IMR-90 (cell line): ENCODE measurements at regions not wholly inside any gene's neighbourhood (a gene's known extent, or its start where the extent isn't known, plus 50 kb on each side); places are given as distances from the start of the nearest gene placed in this dataset.

Experiments used
- ATAC-seq: fragments of 200-7000 bp; cut with Tn5 transposase; 2 replicates; pipeline ENCODE4 v1.9.1; 2020; ENCODE audit warnings: low read depth, mild to moderate bottlenecking, moderate library complexity
- BruUV-seq: library from RNA; stranded (reverse); fragments of 400-500 nt; replicated peaks from 2 replicates; lab custom pipeline; 2021; lab: Mats Ljungman, UMichigan
- CTCF ChIA-PET: fragments of 300-600 bp; formaldehyde crosslinking; extraction: SDS; loops from one replicate; lab custom pipeline; 2021; ENCODE audit warnings: antibody characterized with exemption; lab: Yijun Ruan, JAX
- POLR2A ChIA-PET: fragments of 300-600 bp; sonication (Branson Sonifier 250); formaldehyde crosslinking; loops from one replicate; lab custom pipeline; 2022; ENCODE audit warnings: antibody characterized with exemption; ENCODE audit not compliant: unreplicated experiment; lab: Charles Lee
- DNase-seq: peaks from one replicate; pipeline ENCODE4 v3.0.0; 2013
- H2AFZ ChIP-seq: replicated peaks from 2 replicates; pipeline ENCODE3; 2013; ENCODE audit warnings: low read length, mild to moderate bottlenecking; ENCODE audit not compliant: poor library complexity
- H2AK5ac ChIP-seq: 2 replicates; pipeline ENCODE4 v1.6.1; 2013; ENCODE audit warnings: low read depth, low read length, inconsistent platforms
- H2AK9ac ChIP-seq: replicated peaks from 2 replicates; pipeline ENCODE3; 2013; ENCODE audit warnings: mild to moderate bottlenecking, low read depth, low read length, moderate library complexity; ENCODE audit not compliant: poor library complexity
- H2BK120ac ChIP-seq: 2 replicates; pipeline ENCODE4 v1.6.1; 2013; ENCODE audit warnings: low read depth, low read length, inconsistent platforms
- H2BK15ac ChIP-seq: 3 replicates; pipeline ENCODE4 v1.6.1; 2013; ENCODE audit warnings: low read depth, low read length, inconsistent platforms
- H2BK20ac ChIP-seq: 2 replicates; pipeline ENCODE4 v1.6.1; 2013; ENCODE audit warnings: low read depth, mild to moderate bottlenecking, inconsistent platforms, low read length, moderate library complexity
- H2BK5ac ChIP-seq: 2 replicates; pipeline ENCODE4 v1.6.1; 2013; ENCODE audit warnings: mild to moderate bottlenecking, low read depth, low read length, inconsistent platforms; ENCODE audit not compliant: poor library complexity, severe bottlenecking
- H3K14ac ChIP-seq: replicated peaks from 2 replicates; pipeline ENCODE4 v1.6.1; 2013; ENCODE audit warnings: low read depth, low read length, inconsistent platforms
- H3K18ac ChIP-seq: 2 replicates; pipeline ENCODE4 v1.6.1; 2013; ENCODE audit warnings: low read depth, low read length, control low read depth
- H3K23ac ChIP-seq: 2 replicates; pipeline ENCODE4 v1.6.1; 2013; ENCODE audit warnings: low read depth, low read length, inconsistent platforms
- H3K27ac ChIP-seq: 2 replicates; pipeline ENCODE4 v1.5.1; 2013; ENCODE audit warnings: mild to moderate bottlenecking, control low read depth, low read length; ENCODE audit not compliant: insufficient read depth
- H3K27me3 ChIP-seq: 2 replicates; pipeline ENCODE4 v1.6.1; 2013; ENCODE audit warnings: low read length; ENCODE audit not compliant: control insufficient read depth, insufficient read depth
- H3K36me3 ChIP-seq: 2 replicates; pipeline ENCODE4 v1.6.1; 2013; ENCODE audit warnings: low read length, mixed read lengths; ENCODE audit not compliant: control insufficient read depth, insufficient read depth
- H3K4ac ChIP-seq: 2 replicates; pipeline ENCODE4 v1.6.1; 2013; ENCODE audit warnings: low read depth, low read length, inconsistent platforms
- H3K4me1 ChIP-seq: 2 replicates; pipeline ENCODE4 v1.6.1; 2013; ENCODE audit warnings: low read length, mixed read lengths; ENCODE audit not compliant: control insufficient read depth, insufficient read depth
- H3K4me2 ChIP-seq: 2 replicates; pipeline ENCODE4 v1.6.1; 2013; ENCODE audit warnings: low read depth, mild to moderate bottlenecking, control low read depth, low read length, moderate library complexity
- H3K4me3 ChIP-seq: 2 replicates; pipeline ENCODE4 v1.5.1; 2013; ENCODE audit warnings: low read depth, mild to moderate bottlenecking, control low read depth, low read length, moderate library complexity; ENCODE audit not compliant: insufficient read depth
- H3K56ac ChIP-seq: 2 replicates; pipeline ENCODE4 v1.6.1; 2013; ENCODE audit warnings: low read length, inconsistent platforms; ENCODE audit not compliant: insufficient read depth; ENCODE audit errors: extremely low read depth
- H3K79me1 ChIP-seq, 2 experiments: 2 replicates each; pipeline ENCODE4 v1.6.1; 2013; ENCODE audit warnings: low read length in 2 of 2, inconsistent platforms in 1 of 2, low read depth in 1 of 2
- H3K9ac ChIP-seq: 2 replicates; pipeline ENCODE4 v1.6.1; 2013; ENCODE audit warnings: low read depth, low read length, control low read depth
- H3K9me1 ChIP-seq: 2 replicates; pipeline ENCODE4 v1.6.1; 2013; ENCODE audit warnings: low read length, inconsistent platforms; ENCODE audit not compliant: insufficient read depth
- H3K9me3 ChIP-seq: 2 replicates; pipeline ENCODE4 v1.6.1; 2013; ENCODE audit warnings: low read length; ENCODE audit not compliant: control insufficient read depth, insufficient read depth
- H4K20me1 ChIP-seq: 2 replicates; pipeline ENCODE4 v1.6.1; 2013; ENCODE audit warnings: low read length, inconsistent platforms; ENCODE audit not compliant: insufficient read depth
- H4K5ac ChIP-seq: 2 replicates; pipeline ENCODE4 v1.6.1; 2013; ENCODE audit warnings: mild to moderate bottlenecking, low read depth, low read length, control low read depth
- H4K8ac ChIP-seq, 2 experiments: 2 replicates each; pipeline ENCODE4 v1.6.1; 2013; ENCODE audit warnings: low read depth in 2 of 2, low read length in 2 of 2, control low read depth in 1 of 2, inconsistent platforms in 1 of 2
- H4K91ac ChIP-seq: 2 replicates; pipeline ENCODE4 v1.6.1; 2013; ENCODE audit warnings: low read depth, low read length, inconsistent platforms; ENCODE audit not compliant: insufficient read depth
- BHLHE40 ChIP-seq: fragments of 150-350 bp; IDR thresholded peaks from 2 replicates; pipeline ENCODE4 v1.6.1; 2016; ENCODE audit warnings: mild to moderate bottlenecking, low read depth, low read length
- CEBPB ChIP-seq: IDR thresholded peaks from 2 replicates; pipeline ENCODE4 v1.6.1; 2012; ENCODE audit warnings: low read depth, low read length, improper control_type of control experiment
- CTCF ChIP-seq: conservative IDR thresholded peaks from 2 replicates; pipeline ENCODE4 v1.5.1; 2012; ENCODE audit warnings: mild to moderate bottlenecking, low read depth, low read length, improper control_type of control experiment
- ELK1 ChIP-seq: fragments of 150-350 bp; IDR thresholded peaks from 2 replicates; pipeline ENCODE4 v1.6.1; 2016; ENCODE audit warnings: low read depth, mild to moderate bottlenecking, low read length, moderate library complexity, borderline replicate concordance
- FOS ChIP-seq: fragments of 150-350 bp; IDR thresholded peaks from 2 replicates; pipeline ENCODE4 v1.6.1; 2016; ENCODE audit warnings: low read depth, low read length
- MAFK ChIP-seq: IDR thresholded peaks from 2 replicates; pipeline ENCODE4 v1.6.1; 2012; ENCODE audit warnings: low read depth, low read length, improper control_type of control experiment
- MXI1 ChIP-seq: IDR thresholded peaks from 2 replicates; pipeline ENCODE4 v1.6.1; 2012; ENCODE audit warnings: low read depth, mild to moderate bottlenecking, low read length, moderate library complexity, borderline replicate concordance
- NFE2L2 ChIP-seq: fragments of 150-350 bp; IDR thresholded peaks from 2 replicates; pipeline ENCODE4 v1.6.1; 2016; ENCODE audit warnings: low read depth, mild to moderate bottlenecking, low read length
- POLR2A ChIP-seq: IDR thresholded peaks from 2 replicates; pipeline ENCODE4 v1.6.1; 2012; ENCODE audit warnings: mild to moderate bottlenecking, low read depth, low read length
- RAD21 ChIP-seq: IDR thresholded peaks from 2 replicates; pipeline ENCODE4 v1.6.1; 2012; ENCODE audit warnings: low read length, improper control_type of control experiment
- RFX5 ChIP-seq: IDR thresholded peaks from 2 replicates; pipeline ENCODE4 v1.8.0; 2012; ENCODE audit warnings: low read depth, mild to moderate bottlenecking, low read length, moderate library complexity
- SMC3 ChIP-seq: fragments of 150-350 bp; IDR thresholded peaks from 2 replicates; pipeline ENCODE4 v1.6.1; 2016; ENCODE audit warnings: low read depth, mild to moderate bottlenecking, antibody characterized with exemption, low read length, moderate library complexity
- USF2 ChIP-seq: fragments of 150-350 bp; IDR thresholded peaks from 2 replicates; pipeline ENCODE4 v1.6.1; 2017; ENCODE audit warnings: mild to moderate bottlenecking, antibody characterized with exemption, low read length, low read depth
- WGBS, 2 experiments: methylation state at CpG; one replicate each; pipeline versions ENCODE4 v1.1.5 to v1.1.7; 2013; ENCODE audit warnings: missing lambda C conversion rate in 2 of 2; ENCODE audit not compliant: insufficient read length in 1 of 2; ENCODE audit errors: extremely low coverage in 2 of 2; 5-methylcytosine and 5-hydroxymethylcytosine counted together
- dilution Hi-C: fragments of 300-500 bp; cut with HindIII; formaldehyde crosslinking; loops from one replicate; pipeline ENCODE4 v1.14.3; 2018; ENCODE audit warnings: low sequenced_read_pairs; ENCODE audit not compliant: unreplicated experiment
- in situ Hi-C: fragments of 300-500 bp; cut with MboI; formaldehyde crosslinking; loops from 3 replicates; pipeline ENCODE4 v1.14.3; 2019; ENCODE audit warnings: low sequenced_read_pairs, inconsistent platforms, mixed read lengths
- intact Hi-C: fragments of 100-400 bp; cut with micrococcal nuclease; formaldehyde crosslinking; loops from 2 replicates; pipeline ENCODE4 v1.10.0; 2022

GRCh38 chr5:12316812-12317211, 412.6 kb upstream of the CTNND2 start:
- no peak overlapping the region for H3K4ac ChIP-seq
- H2BK5ac ChIP-seq: no peak overlapping the region
- H2BK20ac ChIP-seq: no peak overlapping the region
- H2AK9ac ChIP-seq: no peak overlapping the region
- peaks cover 9% of the 10 kb centered on the region for H3K9me3 ChIP-seq
- no peak overlapping the region for H3K4me2 ChIP-seq
- no TSS peak for BruUV-seq
- H2AFZ ChIP-seq: no peak overlapping the region
- no peak overlapping the region for H3K56ac ChIP-seq
- no peak for DNase-seq
- ChIA-PET CTCF (no interaction called here), POLR2A (no interaction called here)
- TF ChIP-seq FOS (no peak), USF2 (no peak), POLR2A (no peak), NFE2L2 (no peak), RFX5 (no peak), MAFK (no peak), MXI1 (no peak), RAD21 (no peak), CEBPB (no peak), SMC3 (no peak), BHLHE40 (no peak), ELK1 (no peak), CTCF (no peak)
- in situ Hi-C loops: no loop called here
- H3K27ac ChIP-seq: no peak overlapping the region
- no peaks in the 10 kb centered on the region for H3K9me1 ChIP-seq
- H3K36me3 ChIP-seq: no peaks in the 10 kb centered on the region
- no peak for ATAC-seq
- H3K18ac ChIP-seq: no peak overlapping the region
- H3K23ac ChIP-seq: no peak overlapping the region
- no peak overlapping the region for H3K9ac ChIP-seq
- no peak overlapping the region for H2AK5ac ChIP-seq
- no CpG with 5 or more reads among the region's 1 CpG for WGBS, 2 experiments
- H2BK15ac ChIP-seq: no peak overlapping the region
- no peak overlapping the region for H4K8ac ChIP-seq
- no peak overlapping the region for H3K14ac ChIP-seq
- no peak overlapping the region for H3K4me3 ChIP-seq
- H4K91ac ChIP-seq: no peak overlapping the region
- no peak overlapping the region for H2BK120ac ChIP-seq
- H3K27me3 ChIP-seq: no peaks in the 10 kb centered on the region
- intact Hi-C loops: no loop called here
- no peaks in the 10 kb centered on the region for H3K79me1 ChIP-seq
- H3K4me1 ChIP-seq: no peaks in the 10 kb centered on the region
- H4K20me1 ChIP-seq: no peaks in the 10 kb centered on the region
- no peak overlapping the region for H4K5ac ChIP-seq
- dilution Hi-C loops: no loop called here
